ENCODE measurements at regions not wholly inside any gene's neighbourhood (a gene's known extent, or its start where the extent isn't known, plus 50 kb on each side); places are given as distances from the start of the nearest gene placed in this dataset.

DNA sequence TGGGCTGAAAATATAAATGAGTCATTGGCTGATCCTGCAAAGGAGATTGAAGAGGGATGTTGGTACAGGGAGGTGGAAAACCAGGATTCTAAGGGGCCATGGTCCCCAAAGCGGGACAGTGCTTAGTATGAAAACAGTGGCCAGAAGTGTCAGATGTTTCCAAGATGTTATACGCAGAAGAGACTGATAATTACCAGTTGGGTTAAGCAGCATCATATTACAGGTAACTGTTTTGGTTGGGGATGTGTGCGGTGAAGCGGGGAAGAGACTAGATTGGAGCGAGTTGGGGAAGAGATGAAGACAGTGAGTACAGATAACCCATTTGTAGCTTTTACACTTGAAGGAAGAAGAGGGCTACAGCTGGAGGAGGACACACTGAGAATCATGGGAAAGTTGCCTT is 80.8 kb downstream of the PLEKHG1 start (continued):
- TF ChIP-seq SIRT6 (IDR thresholded peaks at IDR 0.05; ENCODE audit: low read length) (no peak), FOSL1 (IDR thresholded peaks at IDR 0.05; ENCODE audit: insufficient read depth, low read depth, low read length) (no peak), SP1 (IDR thresholded peaks at IDR 0.05; ENCODE audit: low read depth, low read length) (no peak)

Data from H1 (cell line).